HG03095 (cell line): ENCODE measurements at regions not wholly inside any gene's neighbourhood (a gene's known extent, or its start where the extent isn't known, plus 50 kb on each side); places are given as distances from the start of the nearest gene placed in this dataset.

Source experiments
- ATAC-seq: cut with Tn5 transposase; IDR thresholded peaks from one replicate; pipeline ENCODE4 v1.9.1; 2021; ENCODE audit warnings: moderate library complexity; ENCODE audit not compliant: unreplicated experiment

GRCh38 chr6:145315982-145316600 lies 419.2 kb downstream of the EPM2A start:
- no peak for ATAC-seq

GRCh38 chr6:145318952-145319351 lies 416.4 kb downstream of the EPM2A start:
- no peak for ATAC-seq

- no peak for ATAC-seq
Observed at GRCh38 chr6:145319605-145320004, 415.7 kb downstream of the EPM2A start.

- no peak for ATAC-seq
Observed at GRCh38 chr6:145323646-145324045, 411.7 kb downstream of the EPM2A start.

- no peak for ATAC-seq
Observed at GRCh38 chr6:145327586-145327985, 407.7 kb downstream of the EPM2A start.

- ATAC-seq, result no peak
Observed at GRCh38 chr6:145329257-145329656, 406.1 kb downstream of the EPM2A start.

GRCh38 chr6:145331066-145331465 lies 404.3 kb downstream of the EPM2A start:
- no peak for ATAC-seq

GRCh38 chr6:145332011-145332410 lies 403.3 kb downstream of the EPM2A start:
- no peak for ATAC-seq

- no peak for ATAC-seq
Observed at GRCh38 chr6:145336119-145336518, 399.2 kb downstream of the EPM2A start.

GRCh38 chr6:145339089-145339488 lies 396.2 kb downstream of the EPM2A start:
- ATAC-seq, result no peak

GRCh38 chr6:145340256-145340655 lies 395.1 kb downstream of the EPM2A start:
- no peak for ATAC-seq

GRCh38 chr6:145345094-145345493 lies 390.2 kb downstream of the EPM2A start:
- ATAC-seq, result no peak

GRCh38 chr6:145347216-145347615 lies 388.1 kb downstream of the EPM2A start:
- no peak for ATAC-seq

GRCh38 chr6:145349950-145350510 lies 385.3 kb downstream of the EPM2A start:
- ATAC-seq, result peak; percentile 79

GRCh38 chr6:145350928-145351327 lies 384.4 kb downstream of the EPM2A start:
- no peak for ATAC-seq

GRCh38 chr6:145352382-145353080 lies 382.8 kb downstream of the EPM2A start:
- no peak for ATAC-seq

GRCh38 chr6:145360865-145361264 lies 374.5 kb downstream of the EPM2A start:
- ATAC-seq, result no peak

- ATAC-seq, result no peak
Observed at GRCh38 chr6:145367149-145367548, 368.2 kb downstream of the EPM2A start.

GRCh38 chr6:145368075-145368474 lies 367.2 kb downstream of the EPM2A start:
- ATAC-seq, result no peak

GRCh38 chr6:145370559-145370958 lies 364.8 kb downstream of the EPM2A start:
- ATAC-seq, result no peak

- peak; percentile 95 for ATAC-seq
Observed at GRCh38 chr6:145372671-145373151, 362.6 kb downstream of the EPM2A start.

- ATAC-seq, result no peak
Observed at GRCh38 chr6:145373826-145374225, 361.5 kb downstream of the EPM2A start.
